HFFc6 (cell line): ENCODE measurements at regions not wholly inside any gene's neighbourhood (a gene's known extent, or its start where the extent isn't known, plus 50 kb on each side); places are given as distances from the start of the nearest gene placed in this dataset.

ENCODE experiments used
- DNase-seq: peaks from one replicate; pipeline ENCODE4 v3.0.0-alpha.2; 2018
- H3K27ac Mint-ChIP-seq: 2 replicates; pipeline ENCODE4 v1.8.0; 2020; ENCODE audit warnings: mild to moderate bottlenecking, mixed read lengths
- H3K27me3 Mint-ChIP-seq: 2 replicates; pipeline ENCODE4 v1.8.0; 2021; ENCODE audit warnings: mild to moderate bottlenecking, moderate library complexity, mixed read lengths; ENCODE audit not compliant: insufficient read depth
- H3K36me3 Mint-ChIP-seq: 2 replicates; pipeline ENCODE4 v1.8.0; 2021; ENCODE audit warnings: low read depth, mixed read lengths
- H3K4me1 Mint-ChIP-seq: 2 replicates; pipeline ENCODE4 v1.8.0; 2020; ENCODE audit warnings: low read depth, mixed read lengths
- H3K4me3 Mint-ChIP-seq: 2 replicates; pipeline ENCODE4 v1.8.0; 2020; ENCODE audit warnings: mild to moderate bottlenecking, moderate library complexity, mixed read lengths
- H3K9me3 Mint-ChIP-seq: 2 replicates; pipeline ENCODE4 v1.8.0; 2020; ENCODE audit warnings: mild to moderate bottlenecking, mixed read lengths
- TF ChIP-seq, protein P1 (sequence below): fragments of 200-600 bp; sonication (generic); IDR thresholded peaks from 2 replicates; pipeline ENCODE4 v1.5.0; 2021; ENCODE audit warnings: antibody characterized with exemption, mild to moderate bottlenecking

DNA sequence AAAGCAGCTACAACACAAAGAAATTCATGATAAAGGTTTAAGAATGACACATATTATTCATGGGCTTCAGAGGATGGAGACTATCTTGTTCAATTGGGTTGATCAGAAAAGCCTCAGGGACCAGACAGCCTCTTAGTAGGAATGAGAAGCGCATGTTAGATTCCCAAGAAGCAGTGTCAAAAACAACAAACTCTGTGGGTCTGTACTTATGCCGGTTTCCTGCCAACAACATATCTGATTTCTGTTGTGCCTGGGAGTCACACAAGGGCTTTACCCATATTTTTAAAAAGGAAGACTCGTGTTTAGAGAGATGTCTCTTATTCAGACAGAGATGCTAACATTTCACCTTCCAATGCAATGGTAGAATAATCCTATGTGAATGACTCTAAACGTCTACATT lies 2180.6 kb upstream of the CELF4 start:
- peaks cover 21% of the 10 kb centered on the region for H3K36me3 Mint-ChIP-seq
- no peak for DNase-seq
- TF ChIP-seq, protein P1, sequence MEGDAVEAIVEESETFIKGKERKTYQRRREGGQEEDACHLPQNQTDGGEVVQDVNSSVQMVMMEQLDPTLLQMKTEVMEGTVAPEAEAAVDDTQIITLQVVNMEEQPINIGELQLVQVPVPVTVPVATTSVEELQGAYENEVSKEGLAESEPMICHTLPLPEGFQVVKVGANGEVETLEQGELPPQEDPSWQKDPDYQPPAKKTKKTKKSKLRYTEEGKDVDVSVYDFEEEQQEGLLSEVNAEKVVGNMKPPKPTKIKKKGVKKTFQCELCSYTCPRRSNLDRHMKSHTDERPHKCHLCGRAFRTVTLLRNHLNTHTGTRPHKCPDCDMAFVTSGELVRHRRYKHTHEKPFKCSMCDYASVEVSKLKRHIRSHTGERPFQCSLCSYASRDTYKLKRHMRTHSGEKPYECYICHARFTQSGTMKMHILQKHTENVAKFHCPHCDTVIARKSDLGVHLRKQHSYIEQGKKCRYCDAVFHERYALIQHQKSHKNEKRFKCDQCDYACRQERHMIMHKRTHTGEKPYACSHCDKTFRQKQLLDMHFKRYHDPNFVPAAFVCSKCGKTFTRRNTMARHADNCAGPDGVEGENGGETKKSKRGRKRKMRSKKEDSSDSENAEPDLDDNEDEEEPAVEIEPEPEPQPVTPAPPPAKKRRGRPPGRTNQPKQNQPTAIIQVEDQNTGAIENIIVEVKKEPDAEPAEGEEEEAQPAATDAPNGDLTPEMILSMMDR: no peak
- H3K9me3 Mint-ChIP-seq: peaks cover 10% of the 10 kb centered on the region; the same call in 1 of the 2 replicates
- H3K4me1 Mint-ChIP-seq: no peaks in the 10 kb centered on the region
- no peak overlapping the region for H3K27ac Mint-ChIP-seq
- peaks cover 1% of the 10 kb centered on the region; the same call in 1 of the 2 replicates for H3K27me3 Mint-ChIP-seq
- no peak overlapping the region for H3K4me3 Mint-ChIP-seq

DNA sequence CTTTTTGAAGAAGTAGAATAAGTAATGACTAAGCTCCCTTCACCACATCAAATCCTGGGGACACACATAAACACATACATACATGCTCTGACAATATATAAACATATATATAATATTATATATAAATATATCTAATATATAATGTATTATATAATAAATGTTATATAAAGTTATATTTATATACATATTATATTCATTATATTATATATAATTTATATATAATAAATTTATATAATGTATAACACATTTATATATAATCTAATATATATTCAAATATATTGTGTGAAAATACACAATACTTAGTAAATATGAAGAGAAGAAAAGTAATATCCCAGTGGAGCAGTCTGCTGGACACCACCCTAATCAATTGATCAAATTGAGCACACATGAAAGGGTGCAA lies 2177.9 kb upstream of the CELF4 start:
- H3K4me3 Mint-ChIP-seq: no peak overlapping the region
- peaks cover 7% of the 10 kb centered on the region for H3K36me3 Mint-ChIP-seq
- DNase-seq: no peak
- H3K9me3 Mint-ChIP-seq: peaks cover 4% of the 10 kb centered on the region; the same call in 1 of the 2 replicates
- TF ChIP-seq, protein P1: no peak
- peaks cover 1% of the 10 kb centered on the region; the same call in 1 of the 2 replicates for H3K27me3 Mint-ChIP-seq
- H3K27ac Mint-ChIP-seq: no peak overlapping the region
- H3K4me1 Mint-ChIP-seq: no peaks in the 10 kb centered on the region

DNA sequence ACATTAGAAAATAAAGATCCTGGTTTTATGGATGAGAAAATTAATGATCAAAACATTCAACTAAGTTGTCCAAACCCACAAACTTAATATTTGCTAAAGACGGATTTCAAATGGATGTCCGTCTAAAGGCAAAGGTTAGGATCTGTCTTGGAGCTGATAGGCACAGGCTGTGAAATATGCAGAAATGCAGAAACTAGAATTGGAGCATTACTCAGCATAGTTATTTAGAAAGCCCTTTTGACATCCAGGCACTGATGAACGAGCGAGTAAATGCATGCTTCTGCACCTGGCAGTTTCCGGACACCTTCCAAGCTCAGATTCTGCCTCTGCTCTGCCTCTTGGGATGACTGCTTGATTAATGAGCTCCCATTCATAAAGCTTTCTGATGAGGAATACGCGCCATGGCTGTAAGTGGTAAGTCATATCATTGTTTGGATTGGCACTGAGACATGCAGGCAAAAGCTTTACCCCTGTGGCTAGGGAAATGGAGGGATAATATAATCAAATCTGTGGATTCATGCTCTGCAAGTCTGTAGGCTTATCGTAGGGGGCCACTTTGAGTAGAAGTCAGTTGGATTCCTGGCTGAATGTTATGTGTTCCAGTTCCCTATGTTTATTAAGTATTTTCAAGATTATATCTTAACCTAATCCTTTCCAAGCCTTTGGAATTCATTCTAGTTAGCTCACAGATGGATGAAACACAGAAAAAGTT lies 2176.3 kb upstream of the CELF4 start:
- DNase-seq: no peak
- Mint-ChIP-seq H3K9me3 (no peaks in the 10 kb centered on the region), H3K27ac (no peak overlapping the region), H3K4me1 (no peaks in the 10 kb centered on the region), H3K36me3 (no peaks in the 10 kb centered on the region), H3K27me3 (peaks cover 1% of the 10 kb centered on the region; the same call in 1 of the 2 replicates), H3K4me3 (no peak overlapping the region)
- TF ChIP-seq, protein P1: no peak

DNA sequence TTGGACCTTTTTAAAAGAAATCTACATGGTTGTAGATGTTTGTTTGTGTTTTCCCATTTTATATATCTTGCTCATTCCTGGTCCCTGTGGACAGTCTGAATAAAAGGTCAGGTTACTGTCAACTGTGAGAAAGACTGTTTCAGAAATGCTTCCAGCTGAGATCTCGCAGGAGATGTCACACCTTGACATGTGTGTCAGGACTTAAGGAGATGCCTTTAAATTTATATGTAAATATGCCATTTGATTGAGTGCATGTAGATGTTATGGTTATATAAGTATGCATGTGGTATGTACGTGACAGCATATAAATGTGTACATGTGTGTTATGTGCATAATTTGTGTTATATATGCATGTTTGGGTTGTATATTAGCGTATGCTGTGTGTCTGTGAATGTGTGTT lies 2172.3 kb upstream of the CELF4 start:
- Mint-ChIP-seq H3K27ac (no peak overlapping the region), H3K27me3 (no peaks in the 10 kb centered on the region), H3K9me3 (no peaks in the 10 kb centered on the region), H3K36me3 (no peaks in the 10 kb centered on the region), H3K4me1 (no peaks in the 10 kb centered on the region), H3K4me3 (no peak overlapping the region)
- DNase-seq: no peak
- TF ChIP-seq, protein P1: no peak

DNA sequence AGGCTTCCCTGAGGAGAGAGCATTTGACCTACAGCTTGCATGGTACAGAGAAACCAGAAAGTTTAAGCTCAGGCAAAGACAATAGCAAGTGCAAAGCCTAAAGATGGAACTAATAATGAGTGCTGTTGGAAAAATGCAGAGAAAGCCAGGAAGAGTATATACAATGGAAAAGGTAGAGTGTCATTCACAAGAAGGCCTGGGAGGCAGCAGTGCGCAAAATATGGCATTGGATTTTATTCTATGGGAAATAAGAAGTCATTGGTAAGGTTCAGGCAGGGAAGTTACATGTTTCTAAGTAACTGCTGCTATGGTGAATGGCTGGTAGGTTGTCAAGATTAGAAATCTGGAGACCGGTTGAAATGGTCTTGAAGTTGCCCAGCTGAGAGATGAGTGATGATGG lies 2167.3 kb upstream of the CELF4 start:
- H3K9me3 Mint-ChIP-seq: no peaks in the 10 kb centered on the region
- TF ChIP-seq, protein P1: peak; percentile 48
- H3K27ac Mint-ChIP-seq: no peak overlapping the region
- no peaks in the 10 kb centered on the region for H3K36me3 Mint-ChIP-seq
- DNase-seq: no peak
- H3K4me1 Mint-ChIP-seq: no peaks in the 10 kb centered on the region
- no peaks in the 10 kb centered on the region for H3K27me3 Mint-ChIP-seq
- no peak overlapping the region for H3K4me3 Mint-ChIP-seq
